SK-N-MC (cell line): ENCODE measurements at regions not wholly inside any gene's neighbourhood (a gene's known extent, or its start where the extent isn't known, plus 50 kb on each side); places are given as distances from the start of the nearest gene placed in this dataset.

Source experiments
- EZH2 ChIP-seq: fragments of 200-600 bp; sonication (generic); IDR thresholded peaks from one replicate; pipeline ENCODE4 v1.6.1; 2017; ENCODE audit warnings: antibody characterized with exemption
- FOXP2 ChIP-seq: optimal IDR thresholded peaks from 2 replicates; pipeline ENCODE3; 2011; ENCODE audit warnings: mild to moderate bottlenecking, moderate library complexity; ENCODE audit not compliant: insufficient read depth; ENCODE audit errors: extremely low read length, control extremely low read depth
- POLR2AphosphoS5 ChIP-seq: IDR thresholded peaks from 2 replicates; pipeline ENCODE4 v1.6.1; 2012; ENCODE audit warnings: mild to moderate bottlenecking, low read depth, low read length, borderline replicate concordance

GRCh38 chr21:41671859-41672542, 94.9 kb downstream of the RIPK4 start:
- TF ChIP-seq EZH2 (no peak), POLR2AphosphoS5 (no peak), FOXP2 (no peak)
